NCI-H1417 treated with DMSO at 0.1 percent for 48 hours (cell line): ENCODE measurements at regions not wholly inside any gene's neighbourhood (a gene's known extent, or its start where the extent isn't known, plus 50 kb on each side); places are given as distances from the start of the nearest gene placed in this dataset.

Experiments
- DNase-seq: peaks from one replicate; lab custom pipeline; 2025; lab: John Stamatoyannopoulos, UW

DNA sequence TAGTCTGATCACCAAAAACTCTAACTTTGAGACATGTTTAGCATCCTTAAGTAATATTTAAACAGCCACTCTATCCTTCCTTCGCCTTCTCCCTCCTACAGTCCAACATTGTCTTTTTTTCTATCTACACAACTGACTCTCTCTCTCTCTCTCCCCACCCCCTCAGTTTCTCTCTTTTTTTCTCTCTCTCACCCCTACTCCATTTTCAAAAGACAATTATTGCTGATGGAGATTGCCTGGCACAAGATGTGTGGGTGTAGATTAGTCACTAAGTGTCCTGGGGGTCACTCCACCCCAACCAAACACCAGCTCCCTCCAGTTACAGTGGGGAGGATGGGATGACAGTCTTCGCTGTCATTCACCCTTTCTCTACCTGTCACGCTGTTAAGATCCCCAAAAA, 94.5 kb upstream of the NFIA start:
- no peak for DNase-seq

DNA sequence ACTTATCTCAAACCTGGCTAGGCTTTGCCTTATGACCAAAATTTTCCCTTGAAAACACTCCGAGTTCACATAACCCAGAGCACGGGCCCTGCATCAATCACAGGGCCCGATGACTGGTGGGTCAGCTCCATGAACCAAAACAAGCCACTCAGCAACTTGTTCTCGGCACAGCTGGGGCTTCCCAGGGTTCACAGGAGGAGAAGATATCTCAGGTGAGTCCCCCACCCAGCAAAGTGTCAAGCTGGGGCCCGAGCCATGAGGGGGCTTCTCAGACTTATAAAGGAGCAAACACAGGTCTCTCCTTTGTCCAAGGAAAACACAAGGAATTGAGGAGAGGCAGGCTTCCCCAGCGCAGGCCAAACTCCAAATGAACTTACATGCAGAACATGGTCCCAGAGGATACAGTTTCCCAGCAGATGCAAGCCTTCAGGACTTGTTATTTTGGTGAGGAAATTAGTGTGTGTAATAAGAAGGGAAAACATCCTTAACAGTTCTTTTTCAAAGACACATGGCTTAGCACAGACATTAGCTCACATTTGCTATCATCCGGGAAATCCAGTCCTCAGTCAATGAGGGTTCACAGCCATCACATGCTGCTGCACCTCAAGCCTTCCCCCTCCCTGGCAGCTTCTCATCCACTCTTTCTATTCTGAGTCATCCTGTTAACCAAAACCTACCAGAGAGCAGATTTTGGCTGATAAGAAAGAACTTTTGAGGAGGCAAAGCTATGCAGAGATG, 98.1 kb upstream of the NFIA start:
- no peak for DNase-seq

DNA sequence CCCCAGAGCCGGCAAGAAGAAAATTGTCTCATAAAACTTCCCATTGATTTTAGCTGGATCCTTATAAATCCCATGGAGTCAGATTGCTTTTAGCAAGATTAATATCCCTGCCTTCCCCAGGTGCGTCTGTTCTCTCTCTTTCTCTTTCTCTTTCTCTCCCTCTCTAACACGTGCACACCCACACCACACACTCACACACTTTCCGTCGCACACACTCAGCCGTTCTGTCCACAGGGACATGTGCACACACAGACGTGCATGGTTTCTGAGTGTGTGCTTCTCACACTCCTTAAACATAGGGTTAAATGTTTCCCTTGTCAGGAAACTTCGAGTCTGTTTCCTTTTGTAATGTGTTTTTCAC, 98.7 kb upstream of the NFIA start:
- no peak for DNase-seq

DNA sequence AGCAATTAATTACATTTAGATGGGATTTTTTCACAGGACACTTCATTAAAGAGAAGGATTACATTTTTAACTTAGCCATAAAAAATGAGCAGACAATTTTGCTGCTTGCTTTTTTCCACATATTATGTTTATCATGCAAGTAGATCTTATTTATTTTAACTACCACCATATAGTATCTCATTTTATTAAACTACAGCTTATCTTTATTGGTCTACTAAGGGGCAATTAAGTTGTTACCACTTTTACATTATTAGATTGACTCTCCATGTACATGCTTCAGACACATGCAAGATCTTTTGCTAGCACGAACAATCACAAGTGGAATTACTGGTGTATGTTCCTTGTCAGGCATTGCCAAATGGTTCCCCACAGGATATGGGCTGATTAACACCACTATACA, 99.8 kb upstream of the NFIA start:
- no peak for DNase-seq

DNA sequence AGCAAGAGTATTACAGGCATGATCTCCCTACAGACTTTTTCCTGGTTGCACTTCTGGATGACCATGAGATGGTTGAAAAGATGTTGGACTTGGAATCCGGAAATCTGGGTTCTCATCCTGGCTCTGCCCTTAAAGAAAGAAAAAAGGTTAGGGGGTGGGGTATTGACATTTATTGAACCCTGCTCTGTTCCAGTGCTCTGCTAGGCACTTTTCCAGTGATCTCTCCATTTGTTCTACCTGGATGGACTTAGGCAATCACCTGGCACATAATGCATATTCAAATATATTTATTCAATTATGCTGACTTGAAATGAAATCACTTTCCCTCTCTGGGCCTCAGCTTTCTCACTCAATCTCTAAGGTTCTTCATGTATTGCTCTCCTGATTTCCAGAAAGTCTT, 101.0 kb upstream of the NFIA start:
- DNase-seq, result no peak

DNA sequence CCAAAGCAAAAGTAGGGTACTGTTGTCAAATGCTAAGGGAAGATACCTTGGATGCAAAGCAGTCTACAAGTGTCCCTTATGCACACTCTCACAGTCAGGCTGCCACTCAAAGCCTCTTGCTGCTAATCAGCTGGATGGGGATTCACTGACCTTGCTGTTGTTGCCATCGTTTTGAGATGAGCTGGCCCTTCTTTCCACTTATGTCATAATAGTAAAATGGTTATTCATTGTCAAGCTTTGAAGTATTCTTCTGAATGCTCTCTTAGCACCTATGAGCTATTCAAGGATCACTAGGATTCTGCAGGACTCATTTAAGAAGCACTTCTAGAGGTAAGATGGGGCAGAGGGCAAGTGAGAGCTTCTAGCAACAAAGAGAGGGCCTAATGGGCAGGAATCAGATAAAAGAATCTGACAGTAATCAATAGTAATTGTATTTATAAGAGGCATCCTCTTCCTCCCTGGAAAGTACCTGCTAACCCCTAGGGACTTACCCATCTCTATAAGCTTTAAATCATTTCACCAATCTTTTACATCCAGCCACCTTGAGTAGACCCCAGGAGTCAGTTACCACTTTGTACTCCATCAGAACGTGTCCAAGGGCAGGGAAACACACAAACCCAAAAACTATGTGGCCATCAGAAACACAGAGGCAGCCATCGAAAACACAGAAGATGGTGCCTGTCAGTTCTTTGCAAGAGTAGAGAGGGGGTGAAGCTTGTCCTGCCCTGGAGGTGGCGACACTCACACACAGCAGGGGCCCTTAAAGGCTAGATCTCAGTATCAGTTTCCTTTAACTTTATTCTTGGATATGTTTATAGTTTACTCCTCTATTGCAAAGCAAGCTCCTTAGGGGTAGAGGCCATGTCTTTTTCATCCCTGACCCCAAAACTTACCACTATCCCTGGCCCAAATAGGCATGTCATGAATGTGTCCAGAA, 103.7 kb upstream of the NFIA start:
- no peak for DNase-seq

DNA sequence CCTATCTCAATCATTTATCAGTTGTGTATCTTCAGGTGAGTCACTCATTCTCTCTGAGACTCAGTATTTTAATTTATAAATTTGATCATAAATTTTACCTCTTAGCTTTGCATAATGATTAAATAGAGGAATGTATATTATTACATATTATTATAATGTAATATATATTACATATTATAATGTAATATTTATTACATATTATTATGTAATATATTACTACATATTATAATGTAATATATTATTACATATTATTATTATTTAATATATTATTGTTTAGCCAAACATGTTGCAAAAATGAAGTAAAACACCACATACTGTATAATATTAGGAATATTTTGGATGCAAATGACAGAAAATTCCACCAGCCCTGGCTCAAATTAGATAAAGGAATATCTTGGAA, 104.7 kb upstream of the NFIA start:
- no peak for DNase-seq

DNA sequence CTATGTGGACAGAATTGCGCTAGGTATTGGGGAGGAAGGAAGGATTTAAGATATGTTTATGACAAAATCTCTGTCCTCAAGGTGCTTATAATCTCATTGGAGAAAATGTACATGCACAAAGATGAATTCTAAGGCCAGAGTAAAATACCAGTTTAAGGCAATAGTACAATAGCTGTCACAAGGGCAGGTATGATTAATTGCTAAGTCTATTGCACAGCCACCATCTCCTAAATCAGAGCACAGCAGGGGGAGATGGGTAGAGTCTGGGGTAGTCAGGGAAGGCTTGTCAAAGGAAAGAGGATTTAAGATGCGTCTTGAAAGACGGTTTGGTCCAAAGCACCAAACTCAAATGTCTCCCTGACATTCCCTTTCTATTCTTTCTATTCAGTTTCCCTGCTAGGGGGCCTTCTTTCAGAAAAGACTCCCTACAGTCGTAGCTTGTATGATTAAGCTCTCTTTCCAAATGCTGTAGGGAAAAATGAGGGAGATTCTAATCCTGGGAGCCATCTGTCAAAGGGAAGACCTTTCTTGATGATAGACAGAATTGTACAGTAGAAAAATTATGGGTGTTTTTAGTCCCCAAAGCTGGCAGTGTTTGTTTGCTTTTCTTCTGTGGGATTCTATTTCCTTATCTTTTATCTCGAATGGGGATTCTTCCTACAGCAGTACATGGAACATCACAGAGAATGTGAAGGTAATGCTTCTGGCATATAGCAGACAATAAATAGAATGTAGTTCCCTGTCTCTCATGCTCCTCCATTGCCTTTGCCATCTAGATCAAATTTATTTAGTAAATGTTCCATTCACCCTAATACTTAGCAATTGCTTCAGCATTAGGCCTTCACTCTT, 107.6 kb upstream of the NFIA start:
- DNase-seq, result no peak

DNA sequence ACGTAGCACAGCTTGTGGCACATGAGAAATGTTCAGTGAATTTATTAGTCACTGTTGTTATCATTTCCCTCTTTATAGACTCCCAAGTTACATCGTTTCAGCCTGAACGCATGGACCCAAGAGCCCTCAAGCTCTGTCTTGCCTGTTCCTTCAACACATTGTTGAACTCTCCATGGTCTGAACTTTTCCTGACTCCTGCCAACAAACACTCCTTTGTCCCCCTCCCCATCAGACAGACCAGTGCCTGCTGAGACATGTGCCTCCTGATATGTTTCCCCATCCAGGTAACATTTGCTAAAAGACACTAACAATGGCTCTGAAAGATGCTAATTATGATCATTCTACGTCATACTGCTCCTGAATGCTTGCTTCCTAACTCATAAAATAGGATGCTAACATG, 108.7 kb upstream of the NFIA start:
- DNase-seq, result no peak

DNA sequence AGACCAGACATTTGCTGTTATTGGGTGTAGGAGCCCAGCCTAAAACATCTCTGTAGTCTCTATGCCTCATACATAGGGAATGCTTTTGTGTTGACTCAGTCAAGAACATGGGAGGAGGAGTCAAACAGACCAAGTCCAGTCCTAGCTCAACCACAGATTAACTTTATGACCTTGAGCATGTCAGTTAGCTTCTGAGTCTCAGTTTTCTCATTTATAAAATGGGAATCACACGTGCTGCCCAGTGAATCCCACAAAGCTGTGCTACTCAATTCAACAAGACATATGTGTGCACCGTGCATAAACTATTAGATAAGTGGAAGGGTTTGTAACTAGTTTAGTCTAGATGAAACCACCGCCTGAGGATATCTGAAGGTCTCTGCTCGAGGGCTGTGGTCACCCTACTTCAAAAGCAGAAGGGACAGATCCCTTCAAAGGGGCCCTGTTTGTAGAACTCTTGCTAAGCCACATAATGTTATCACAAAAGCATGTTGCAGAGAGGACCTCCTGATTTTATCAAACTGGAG, 109.5 kb upstream of the NFIA start:
- no peak for DNase-seq

DNA sequence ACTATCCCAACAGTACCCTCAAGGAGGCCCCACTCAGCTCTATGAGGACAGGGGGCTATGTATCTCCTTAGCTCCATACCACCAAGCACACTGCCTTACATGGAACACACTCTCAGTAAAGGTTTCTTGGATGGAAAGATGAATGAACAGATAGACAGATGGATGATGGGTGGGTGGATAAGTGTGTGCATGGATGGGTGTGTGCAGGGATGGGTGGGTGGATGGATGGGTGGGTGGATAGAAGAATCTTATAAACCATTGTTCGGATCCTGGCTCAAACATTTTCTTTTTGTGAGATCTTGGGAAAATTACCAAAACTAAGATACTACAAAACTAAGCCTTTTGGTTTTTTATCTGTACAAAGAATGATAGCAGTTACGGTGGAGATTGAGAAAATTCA, 111.0 kb upstream of the NFIA start:
- no peak for DNase-seq

DNA sequence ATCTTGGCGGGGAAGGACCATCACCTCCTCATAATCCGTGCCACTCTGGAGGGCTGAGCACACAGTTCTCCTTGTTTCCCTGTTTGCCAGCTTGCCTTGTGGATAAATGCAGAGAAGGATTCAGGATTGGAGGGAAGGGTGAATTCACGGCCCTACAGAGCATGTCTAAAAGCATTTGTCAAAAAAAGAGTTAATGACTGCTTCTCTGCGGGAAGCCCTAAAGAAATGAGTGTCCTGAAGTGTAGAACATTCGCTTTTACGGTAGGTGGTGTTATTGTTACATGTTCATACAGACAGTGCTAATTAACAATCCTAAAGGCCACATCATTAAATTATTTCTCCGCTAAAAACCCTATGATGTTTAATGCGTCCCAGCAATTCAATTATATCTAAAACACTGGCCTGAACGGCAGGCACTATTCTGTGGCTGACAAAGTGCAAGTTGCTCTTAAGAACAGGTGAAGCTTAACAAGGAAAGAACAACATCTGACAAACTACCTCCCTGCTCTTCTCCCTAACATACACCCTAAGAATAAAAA, 112.3 kb upstream of the NFIA start:
- DNase-seq, result no peak

DNA sequence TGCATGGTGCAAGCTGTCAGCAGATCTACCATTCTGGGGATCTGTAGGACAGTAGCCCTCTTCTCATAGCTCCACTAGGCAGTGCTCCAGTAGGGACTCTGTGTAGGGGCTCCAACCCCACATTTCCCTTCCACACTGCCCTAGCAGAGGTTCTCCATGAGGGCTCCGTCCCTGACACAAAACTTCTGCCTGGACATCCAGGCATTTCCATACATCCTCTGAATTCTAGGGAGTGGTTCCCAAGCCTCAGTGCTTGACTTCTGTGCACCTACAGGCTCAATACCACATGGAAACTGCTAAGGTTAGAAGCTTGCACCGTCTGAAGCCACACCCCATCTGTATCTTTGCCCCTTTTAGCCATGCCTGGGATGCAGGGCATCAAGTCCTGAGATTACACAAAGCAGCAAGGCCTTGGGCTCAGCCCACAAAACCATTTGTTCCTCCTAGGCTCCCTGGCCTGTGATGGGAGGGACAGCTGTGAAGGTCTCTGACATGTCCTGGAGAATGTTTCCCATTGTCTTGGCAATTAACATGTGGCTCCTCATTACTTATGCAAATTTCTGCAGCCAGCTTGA, 117.0 kb upstream of the NFIA start:
- no peak for DNase-seq

DNA sequence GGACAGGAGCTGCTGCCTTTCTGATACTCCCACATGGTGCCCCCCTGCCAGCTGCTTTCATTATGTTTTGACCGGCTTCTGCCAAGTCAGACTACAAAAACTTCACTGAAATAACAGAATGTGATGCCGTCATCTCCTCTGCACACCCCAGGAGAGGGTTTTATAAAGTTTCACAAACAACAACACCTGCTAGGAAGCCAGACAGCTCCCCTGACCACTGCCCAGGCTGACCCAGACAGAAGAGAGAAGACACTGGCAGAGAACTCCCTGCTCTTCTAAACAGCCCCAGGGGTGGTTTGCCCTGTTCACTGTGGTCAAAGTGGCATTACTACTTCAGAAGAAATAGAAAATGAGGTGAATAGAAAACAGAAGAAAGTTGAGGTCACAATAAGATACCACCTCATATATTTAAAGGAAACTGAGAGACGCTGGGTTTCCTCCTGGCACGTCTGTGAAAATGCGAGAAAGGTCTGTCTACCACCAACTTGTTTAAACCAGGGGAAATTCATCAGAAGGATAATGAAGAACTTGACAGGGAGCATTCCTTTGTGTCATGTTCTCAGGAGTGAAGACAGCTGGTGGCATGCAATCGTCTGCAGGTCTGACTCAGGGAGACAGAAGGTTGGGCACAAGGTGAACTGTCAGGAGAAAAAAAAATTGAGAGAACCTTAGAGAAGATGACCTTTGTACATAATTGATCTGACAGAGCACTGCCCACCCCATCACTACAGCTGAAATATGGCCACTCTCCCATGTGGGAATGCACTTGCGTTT, 119.0 kb upstream of the NFIA start:
- no peak for DNase-seq

DNA sequence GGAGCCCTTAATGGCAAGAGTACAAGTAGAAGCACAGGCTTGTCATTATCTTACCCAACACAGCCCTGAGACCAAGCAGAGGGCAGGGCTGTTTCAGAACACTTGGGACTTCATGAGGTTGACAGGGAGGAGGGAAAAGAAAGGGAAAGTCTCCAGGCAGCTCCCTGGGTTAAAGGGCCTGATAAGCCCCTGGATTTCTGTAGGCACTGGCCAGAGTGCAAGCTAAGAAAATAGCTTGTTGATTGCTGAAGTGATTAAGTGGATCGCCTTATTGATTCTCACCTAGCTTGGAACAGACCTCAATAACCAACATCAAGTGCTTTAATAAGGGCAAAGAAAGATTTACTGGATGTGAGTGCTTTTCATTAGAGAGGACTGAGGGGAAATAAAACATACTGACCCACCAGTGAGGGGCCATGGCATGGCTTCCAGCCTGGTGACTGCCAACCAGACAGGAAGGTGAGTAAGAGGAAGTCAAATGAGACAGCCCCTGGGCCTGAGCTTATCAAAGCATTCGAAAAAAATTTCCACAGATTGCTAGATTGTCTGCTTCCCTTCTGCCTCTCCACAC, 121.4 kb upstream of the NFIA start:
- DNase-seq, result no peak

DNA sequence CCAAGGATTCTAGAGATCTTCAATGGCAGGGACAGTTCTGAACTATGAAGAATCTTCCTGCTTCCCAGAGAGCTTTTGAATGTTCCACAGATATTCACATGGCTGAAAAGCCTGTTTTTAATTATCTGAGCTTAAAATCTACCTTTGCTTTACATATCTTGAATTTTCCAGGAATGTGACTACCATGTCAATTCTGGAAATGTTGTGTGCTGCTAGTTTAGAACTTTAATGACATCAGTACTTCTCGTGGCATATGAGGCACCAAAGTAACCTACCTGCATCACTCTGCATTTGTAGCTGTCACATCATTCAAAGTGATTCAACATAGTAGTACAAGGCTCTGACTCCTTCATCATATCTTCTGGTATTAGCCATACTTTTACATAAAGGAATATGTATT, 122.7 kb upstream of the NFIA start:
- no peak for DNase-seq

DNA sequence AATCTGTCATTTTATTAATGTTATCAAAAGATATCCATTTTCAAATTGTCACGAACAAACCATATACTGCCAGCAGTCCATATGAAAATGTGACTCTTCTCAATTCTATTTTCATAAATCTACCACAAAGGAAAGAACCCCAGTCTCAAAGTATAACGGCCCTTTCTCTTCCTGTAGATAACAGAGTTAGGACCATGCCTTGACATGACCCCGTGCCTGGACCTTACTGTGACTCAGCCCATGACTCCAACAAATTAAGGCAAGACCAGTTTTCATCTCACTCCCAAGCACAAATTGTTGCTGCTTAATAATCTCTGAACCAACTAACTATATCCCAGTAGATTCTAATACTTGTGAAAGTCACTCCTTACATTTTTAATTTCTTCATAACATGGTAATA, 124.4 kb upstream of the NFIA start:
- DNase-seq, result no peak

DNA sequence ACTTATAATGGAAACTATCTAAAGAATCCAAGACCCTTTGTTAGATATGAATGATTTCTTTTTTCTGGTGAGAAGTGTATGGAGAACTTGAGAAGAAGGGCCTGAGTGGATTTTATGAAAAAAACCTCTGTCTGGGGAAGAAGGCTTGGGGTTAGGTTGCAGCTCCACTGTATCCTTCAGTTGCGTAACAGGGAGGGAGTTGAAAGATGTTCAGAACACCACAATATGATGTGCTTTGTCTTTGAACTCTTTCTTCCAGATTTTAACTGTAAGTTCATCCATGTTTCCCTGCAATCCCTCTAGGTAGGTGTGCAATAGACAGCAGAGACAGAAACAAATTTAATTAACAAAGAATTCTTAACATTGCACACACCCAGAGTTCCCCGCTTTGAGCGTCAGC, 125.8 kb upstream of the NFIA start:
- no peak for DNase-seq

DNA sequence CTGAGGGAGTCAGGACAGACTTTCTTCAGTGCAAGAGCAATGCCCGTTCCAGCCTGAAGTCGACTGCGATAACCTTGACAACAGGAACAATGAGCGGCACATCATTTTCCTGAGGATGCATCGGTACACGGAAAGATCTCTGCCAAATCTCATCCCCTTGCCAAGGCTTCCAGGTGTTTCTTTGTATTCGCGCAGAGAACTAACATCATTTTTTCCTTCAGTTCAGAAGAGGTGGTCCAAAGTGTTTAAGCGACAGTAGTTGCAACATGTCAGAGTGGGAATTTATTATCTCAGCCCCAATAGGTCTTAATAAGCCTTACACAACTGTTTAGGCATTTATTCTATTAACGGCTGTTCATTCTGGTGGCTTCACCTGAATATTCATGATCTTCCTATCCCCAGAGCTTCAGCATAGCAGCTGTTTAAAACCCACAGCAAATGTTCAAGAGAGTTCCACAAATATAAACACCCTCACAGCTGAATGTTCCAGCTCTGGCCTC, 129.7 kb upstream of the NFIA start:
- DNase-seq, result no peak
